ENCODE measurements at regions not wholly inside any gene's neighbourhood (a gene's known extent, or its start where the extent isn't known, plus 50 kb on each side); places are given as distances from the start of the nearest gene placed in this dataset.

- TF ChIP-seq LCOR (CRISPR knock-in tag; IDR thresholded peaks at IDR 0.05): no peak
- TF ChIP-seq REST (IDR thresholded peaks at IDR 0.05; ENCODE audit: borderline replicate concordance): no peak
- no peak for TF ChIP-seq REST (CRISPR knock-in tag; IDR thresholded peaks at IDR 0.05; ENCODE audit: low read depth)
- TF ChIP-seq ZNF395 (CRISPR knock-in tag; IDR thresholded peaks at IDR 0.05): no peak
- no peak for TF ChIP-seq ZNF253 (CRISPR knock-in tag; conservative IDR thresholded peaks at IDR 0.05)
- no peak for TF ChIP-seq ZKSCAN8 (CRISPR knock-in tag; IDR thresholded peaks at IDR 0.05)
These were observed 120.7 kb downstream of the INHBB start (continued) for GRCh38 chr2:120466704-120467054.
